ENCODE measurements at regions not wholly inside any gene's neighbourhood (a gene's known extent, or its start where the extent isn't known, plus 50 kb on each side); places are given as distances from the start of the nearest gene placed in this dataset.

GRCh38 chr21:19458295-19458694 lies 1054.7 kb upstream of the TMPRSS15 start:
- no peaks in the 10 kb centered on the region for H3K9me3 ChIP-seq (ENCODE audit: control insufficient read depth, low read length)
- Mint-ChIP-seq H3K36me3 (ENCODE audit: low read depth) (no peaks in the 10 kb centered on the region), H3K4me1 (peaks cover 4% of the 10 kb centered on the region), H3K27me3 (ENCODE audit: insufficient read depth) (no peaks in the 10 kb centered on the region), H3K9me3 (no peaks in the 10 kb centered on the region), H3K4me3 (no peak overlapping the region), H3K27ac (no peak overlapping the region)
- H3K27ac ChIP-seq (ENCODE audit: low read depth, low read length) = no peak overlapping the region
- H3K27me3 ChIP-seq (ENCODE audit: control insufficient read depth, insufficient read depth, low read length, poor library complexity, severe bottlenecking) = no peaks in the 10 kb centered on the region
- H3K36me3 ChIP-seq (ENCODE audit: control insufficient read depth, insufficient read depth, low read length) = no peaks in the 10 kb centered on the region
- H3K4me1 ChIP-seq (ENCODE audit: control insufficient read depth, insufficient read depth, low read length) = no peaks in the 10 kb centered on the region
- DNase-seq = no peak
- H3K9ac ChIP-seq (ENCODE audit: extremely low read depth, low read length, poor library complexity, severe bottlenecking) = no peak overlapping the region
- H3K4me3 ChIP-seq (ENCODE audit: low read length) = no peak overlapping the region
- WGBS, 2 experiments (ENCODE audit: insufficient coverage in 1 of 2, insufficient read length in 1 of 2) = 97 to 100% methylated on average over 1 of the region's 1 CpG
- no peak for TF ChIP-seq CTCF (conservative IDR thresholded peaks at IDR 0.05)

- Mint-ChIP-seq H3K9me3 (no peaks in the 10 kb centered on the region), H3K4me3 (no peak overlapping the region), H3K27ac (no peak overlapping the region), H3K4me1 (peaks cover 4% of the 10 kb centered on the region), H3K27me3 (ENCODE audit: insufficient read depth) (no peaks in the 10 kb centered on the region), H3K36me3 (ENCODE audit: low read depth) (no peaks in the 10 kb centered on the region)
- DNase-seq = no peak
- H3K27ac ChIP-seq (ENCODE audit: low read depth, low read length) = no peak overlapping the region
- no peak overlapping the region for H3K4me3 ChIP-seq (ENCODE audit: low read length)
- H3K9me3 ChIP-seq (ENCODE audit: control insufficient read depth, low read length) = no peaks in the 10 kb centered on the region
- no peaks in the 10 kb centered on the region for H3K4me1 ChIP-seq (ENCODE audit: control insufficient read depth, insufficient read depth, low read length)
- H3K9ac ChIP-seq (ENCODE audit: extremely low read depth, low read length, poor library complexity, severe bottlenecking) = no peak overlapping the region
- 93 to 95% methylated on average over 4 to 8 of the region's 8 CpGs for WGBS, 2 experiments (ENCODE audit: insufficient coverage in 1 of 2, insufficient read length in 1 of 2)
- no peaks in the 10 kb centered on the region for H3K36me3 ChIP-seq (ENCODE audit: control insufficient read depth, insufficient read depth, low read length)
- no peak for TF ChIP-seq CTCF (conservative IDR thresholded peaks at IDR 0.05)
- H3K27me3 ChIP-seq (ENCODE audit: control insufficient read depth, insufficient read depth, low read length, poor library complexity, severe bottlenecking) = no peaks in the 10 kb centered on the region
These were observed 1058.1 kb upstream of the TMPRSS15 start for GRCh38 chr21:19461481-19462205.

- H3K4me1 ChIP-seq (ENCODE audit: control insufficient read depth, insufficient read depth, low read length) = no peaks in the 10 kb centered on the region
- H3K4me1 Mint-ChIP-seq = peaks cover 4% of the 10 kb centered on the region
- no peak overlapping the region for H3K27ac ChIP-seq (ENCODE audit: low read depth, low read length)
- H3K27ac Mint-ChIP-seq = no peak overlapping the region
- H3K27me3 ChIP-seq (ENCODE audit: control insufficient read depth, insufficient read depth, low read length, poor library complexity, severe bottlenecking) = no peaks in the 10 kb centered on the region
- no peak overlapping the region for H3K9ac ChIP-seq (ENCODE audit: extremely low read depth, low read length, poor library complexity, severe bottlenecking)
- H3K36me3 Mint-ChIP-seq (ENCODE audit: low read depth) = no peaks in the 10 kb centered on the region
- H3K4me3 ChIP-seq (ENCODE audit: low read length) = no peak overlapping the region
- H3K9me3 Mint-ChIP-seq = peaks cover 5% of the 10 kb centered on the region
- H3K9me3 ChIP-seq (ENCODE audit: control insufficient read depth, low read length) = peaks cover 6% of the 10 kb centered on the region
- H3K27me3 Mint-ChIP-seq (ENCODE audit: insufficient read depth) = no peaks in the 10 kb centered on the region
- no CpG with 5 or more reads among the region's 1 CpG for WGBS, 2 experiments (ENCODE audit: insufficient coverage in 1 of 2, insufficient read length in 1 of 2)
- no peak for TF ChIP-seq CTCF (conservative IDR thresholded peaks at IDR 0.05)
- no peaks in the 10 kb centered on the region for H3K36me3 ChIP-seq (ENCODE audit: control insufficient read depth, insufficient read depth, low read length)
- DNase-seq = no peak
- H3K4me3 Mint-ChIP-seq = no peak overlapping the region
These were observed 1060.4 kb upstream of the TMPRSS15 start for GRCh38 chr21:19463966-19464365.

All from endodermal cell (in vitro differentiated cells).